ENCODE measurements at regions not wholly inside any gene's neighbourhood (a gene's known extent, or its start where the extent isn't known, plus 50 kb on each side); places are given as distances from the start of the nearest gene placed in this dataset.
"Not testable (repeated sequence)": the region's sequence is repeated elsewhere in the genome, so short reads cannot be mapped to it uniquely, and the experiment has no call there.

- DNase-seq (ENCODE audit: low spot score) = no peak
Measured at GRCh38 chr9:38254756-38255155, 137.7 kb upstream of the ALDH1B1 start.

DNA sequence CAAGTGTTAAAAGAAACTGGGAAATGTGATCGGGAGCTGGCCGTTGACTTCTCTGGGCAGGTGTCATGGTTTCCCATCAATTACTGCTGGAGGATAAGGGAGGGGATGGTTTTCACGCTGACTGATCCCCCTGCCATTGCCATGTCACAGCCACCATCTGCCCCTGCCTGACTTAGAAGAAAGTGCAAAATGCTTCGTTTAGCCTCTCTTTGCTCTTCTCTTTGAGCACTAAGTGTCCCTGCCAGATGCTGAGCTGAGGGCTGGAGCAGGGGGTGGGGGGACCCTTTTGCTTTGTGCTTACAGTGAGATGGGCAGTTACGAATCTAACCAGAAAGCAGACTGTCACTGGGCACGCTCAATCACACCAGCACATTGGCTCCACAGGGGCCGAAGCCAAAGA, 138.4 kb upstream of the ALDH1B1 start:
- DNase-seq (ENCODE audit: low spot score) = no peak

DNA sequence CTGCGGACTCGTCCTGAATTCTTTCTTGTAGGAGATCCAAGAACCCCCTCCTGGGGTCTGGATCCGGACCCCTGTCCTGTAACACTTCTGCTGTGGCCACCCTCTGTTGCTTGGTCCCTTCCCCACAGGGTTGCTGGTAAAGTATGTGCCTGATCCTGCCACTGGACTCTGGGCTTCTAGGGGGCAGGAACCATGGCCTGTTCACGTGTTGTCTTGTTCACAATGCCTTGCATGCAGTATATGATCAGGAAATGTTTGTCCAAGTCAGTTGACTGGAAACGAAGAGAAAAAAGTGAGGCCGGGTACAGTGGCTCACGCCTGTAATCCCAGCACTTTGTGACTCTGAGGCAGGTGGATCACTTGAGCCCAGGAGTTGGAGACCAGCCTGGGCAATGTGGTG, 139.3 kb upstream of the ALDH1B1 start:
- DNase-seq (ENCODE audit: low spot score) = no peak

DNA sequence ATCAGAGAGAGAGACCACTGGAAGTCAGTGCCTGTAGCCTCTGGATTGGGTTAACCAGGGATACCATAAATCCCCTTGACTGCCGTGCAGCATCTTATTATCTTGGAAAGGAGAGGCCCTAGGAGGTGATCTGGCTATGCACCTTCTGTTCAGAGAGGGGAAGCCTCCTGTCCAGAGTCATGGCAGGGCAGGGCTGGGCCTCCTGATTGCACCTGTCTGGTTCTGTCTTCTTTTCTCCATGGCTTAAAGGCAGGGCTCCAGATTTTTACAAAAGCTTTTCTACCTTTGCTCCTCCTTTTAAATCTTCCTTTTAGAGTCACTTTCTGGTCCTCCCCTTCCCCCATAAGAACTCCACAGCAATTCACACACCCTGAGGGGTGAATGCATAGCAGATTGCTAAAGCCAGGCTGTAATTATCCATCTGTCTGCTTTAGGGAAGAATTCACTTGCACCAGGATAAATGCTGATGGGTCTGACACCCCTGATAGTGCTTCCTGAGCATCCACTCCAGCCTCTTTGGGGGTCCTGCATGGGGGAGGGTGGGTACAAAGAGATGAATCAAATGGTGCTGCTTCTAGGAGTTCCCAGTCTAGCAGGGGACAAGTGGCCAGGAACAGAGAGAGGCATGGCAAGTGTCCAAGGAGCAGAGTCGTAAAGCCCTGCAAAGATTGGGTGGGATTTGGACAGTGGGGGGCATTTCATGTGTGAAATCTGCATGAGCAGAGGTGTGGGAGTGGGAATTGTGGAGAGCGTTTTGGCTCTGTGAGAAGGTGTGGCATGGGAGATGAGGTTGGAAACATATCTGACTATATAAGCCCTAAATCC, 141.3 kb upstream of the ALDH1B1 start:
- no peak for DNase-seq (ENCODE audit: low spot score)

DNA sequence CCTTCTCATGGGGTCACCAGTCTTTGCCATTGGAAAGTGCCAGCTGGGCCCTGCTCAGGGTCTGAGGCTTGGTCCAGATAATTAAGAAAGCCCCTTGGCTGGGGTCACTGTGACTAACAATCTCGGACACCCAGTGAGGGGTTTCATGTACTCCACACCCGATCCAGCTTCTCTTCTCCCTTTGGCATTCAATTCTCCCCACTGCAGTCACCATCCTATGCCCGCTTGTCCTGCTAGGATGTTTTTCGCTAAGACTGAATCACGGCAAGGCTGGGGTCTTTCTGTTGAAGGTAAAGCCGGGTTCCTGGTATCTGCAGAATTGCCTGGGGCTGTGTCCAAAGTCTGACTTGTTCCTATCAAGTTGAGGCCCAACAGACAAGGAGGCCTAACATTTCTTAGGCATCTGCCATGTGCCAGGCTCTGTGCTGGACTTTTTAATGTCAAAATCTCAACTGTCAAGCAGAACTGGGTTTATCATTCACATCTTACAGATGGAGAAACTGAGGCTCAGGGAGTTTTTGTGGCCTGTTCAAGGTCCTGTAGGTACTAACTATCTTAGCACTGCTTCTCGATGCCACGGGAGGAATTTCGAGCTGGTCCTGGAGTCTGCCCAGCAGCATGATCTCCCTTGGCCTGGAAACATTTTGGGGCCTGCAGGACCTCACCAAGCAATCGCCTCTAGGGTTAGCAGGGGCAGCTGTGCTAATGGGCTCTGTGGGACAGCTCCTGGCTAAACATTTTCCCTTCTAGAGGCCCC, 142.0 kb upstream of the ALDH1B1 start:
- DNase-seq (ENCODE audit: low spot score) = no peak

GRCh38 chr9:38249587-38250210, 142.8 kb upstream of the ALDH1B1 start:
- no peak for DNase-seq (ENCODE audit: low spot score)

GRCh38 chr9:38249049-38249448, 143.5 kb upstream of the ALDH1B1 start:
- DNase-seq (ENCODE audit: low spot score) = no peak

DNA sequence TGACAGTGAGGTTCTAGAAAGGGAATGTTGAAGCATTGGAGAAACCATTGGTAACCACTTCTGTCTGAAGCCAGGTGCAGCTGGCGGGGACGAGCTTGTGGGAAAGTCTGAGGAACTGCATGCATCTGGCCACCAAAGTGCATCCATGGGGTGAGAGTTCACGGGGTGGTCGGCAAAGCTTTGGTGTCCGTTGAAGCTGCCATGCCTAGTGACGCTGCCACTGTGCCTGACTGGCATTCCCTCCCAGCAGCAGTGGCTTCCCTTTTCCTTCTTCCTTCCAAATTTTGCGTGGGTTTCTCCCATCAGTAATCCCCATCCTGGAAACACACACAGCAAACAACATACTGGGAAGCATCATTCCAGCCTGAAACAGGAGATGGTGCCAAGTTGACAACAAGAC, 145.7 kb upstream of the ALDH1B1 start:
- DNase-seq (ENCODE audit: low spot score) = no peak

GRCh38 chr9:38244971-38245370, 147.5 kb upstream of the ALDH1B1 start:
- DNase-seq (ENCODE audit: low spot score) = no peak

DNA sequence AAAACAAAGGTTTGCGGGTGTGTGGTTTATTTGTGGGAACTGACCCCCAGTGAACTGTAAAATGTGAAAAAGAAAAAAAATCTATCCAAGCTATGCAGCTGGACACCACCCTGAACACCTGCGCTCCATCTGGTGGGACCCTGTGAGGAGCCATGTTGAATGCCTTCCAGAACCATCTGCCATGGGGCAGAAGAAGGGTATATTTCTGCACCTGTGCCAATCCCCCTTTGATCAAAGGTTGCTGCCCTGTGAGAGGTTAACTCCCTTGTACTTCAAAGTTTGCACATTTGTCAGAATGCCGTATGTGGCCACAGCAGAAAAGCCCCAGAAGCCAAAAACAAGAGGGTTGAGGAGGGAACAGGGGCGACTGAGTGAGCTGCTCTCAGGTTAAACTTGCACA, 148.5 kb upstream of the ALDH1B1 start:
- DNase-seq (ENCODE audit: low spot score) = no peak

DNA sequence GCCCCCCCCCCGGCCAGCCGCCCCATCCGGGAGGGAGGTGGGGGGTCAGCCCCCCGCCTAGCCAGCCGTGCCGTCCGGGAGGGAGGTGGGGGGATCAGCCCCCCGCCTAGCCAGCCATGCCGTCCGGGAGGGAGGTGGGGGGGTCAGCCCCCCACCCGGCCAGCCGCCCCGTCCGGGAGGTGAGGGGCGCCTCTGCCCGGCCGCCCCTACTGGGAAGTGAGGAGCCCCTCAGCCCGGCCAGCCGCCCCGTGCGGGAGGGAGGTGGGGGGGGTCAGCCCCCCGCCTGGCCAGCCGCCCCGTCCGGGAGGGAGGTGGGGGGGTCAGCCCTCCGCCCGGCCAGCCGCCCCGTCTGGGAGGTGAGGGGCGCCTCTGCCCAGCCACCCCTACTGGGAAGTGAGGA, 150.4 kb upstream of the ALDH1B1 start:
- not testable (repeated sequence) for DNase-seq (ENCODE audit: low spot score)

DNA sequence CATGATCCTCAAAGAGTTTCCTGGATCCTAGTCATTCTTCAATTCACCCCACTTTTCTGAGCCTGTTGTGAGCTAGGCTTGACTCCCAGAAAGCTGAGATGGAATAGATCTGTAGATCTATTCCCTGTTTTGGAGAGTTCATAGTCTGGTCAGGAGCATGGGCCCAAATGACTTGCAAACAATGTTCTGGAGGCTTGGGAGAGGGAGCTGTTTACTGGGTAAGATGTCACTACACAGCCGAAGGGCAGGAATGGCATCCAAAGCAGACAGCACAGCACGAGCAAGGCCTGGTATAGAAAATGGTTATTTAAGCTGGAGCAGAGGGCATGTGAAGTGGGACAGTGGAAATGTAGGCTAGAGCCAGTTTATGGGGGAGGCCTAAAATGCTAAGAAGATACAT, 152.5 kb upstream of the ALDH1B1 start:
- no peak for DNase-seq (ENCODE audit: low spot score)

GRCh38 chr9:38235244-38235643, 157.3 kb upstream of the ALDH1B1 start:
- no peak for DNase-seq (ENCODE audit: low spot score)

DNA sequence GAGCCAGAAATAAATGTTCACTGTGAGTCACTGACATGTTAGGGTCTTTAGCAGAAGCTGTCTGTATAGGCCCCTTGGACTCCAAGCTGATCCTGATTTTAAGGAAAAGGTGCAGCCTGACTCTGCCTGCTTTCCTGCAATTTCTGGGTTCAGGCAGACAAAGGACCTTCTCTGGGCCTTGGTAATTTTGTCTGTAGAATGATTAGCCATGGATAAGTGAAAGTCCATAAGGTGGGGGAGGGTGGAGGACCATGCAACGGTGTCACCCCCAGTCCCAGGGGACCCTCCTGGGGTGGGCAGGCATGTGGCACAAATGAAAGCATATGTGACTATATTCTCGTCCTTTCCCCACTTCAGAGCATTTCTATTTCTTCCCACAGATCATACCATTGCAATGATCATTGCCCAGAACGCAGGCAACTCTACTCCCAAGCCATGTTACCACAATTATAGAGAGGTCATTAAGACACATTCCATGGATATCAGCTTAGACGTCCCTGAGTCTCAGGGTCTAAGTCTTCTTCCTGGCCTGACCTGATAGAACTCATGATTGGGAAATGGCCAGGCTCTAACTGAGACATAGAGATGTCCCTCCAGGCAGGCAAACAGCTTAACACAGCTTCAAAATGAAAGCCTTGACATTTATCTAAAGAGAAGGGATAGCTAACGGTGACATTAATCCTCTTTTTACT, 157.9 kb upstream of the ALDH1B1 start:
- no peak for DNase-seq (ENCODE audit: low spot score)

DNA sequence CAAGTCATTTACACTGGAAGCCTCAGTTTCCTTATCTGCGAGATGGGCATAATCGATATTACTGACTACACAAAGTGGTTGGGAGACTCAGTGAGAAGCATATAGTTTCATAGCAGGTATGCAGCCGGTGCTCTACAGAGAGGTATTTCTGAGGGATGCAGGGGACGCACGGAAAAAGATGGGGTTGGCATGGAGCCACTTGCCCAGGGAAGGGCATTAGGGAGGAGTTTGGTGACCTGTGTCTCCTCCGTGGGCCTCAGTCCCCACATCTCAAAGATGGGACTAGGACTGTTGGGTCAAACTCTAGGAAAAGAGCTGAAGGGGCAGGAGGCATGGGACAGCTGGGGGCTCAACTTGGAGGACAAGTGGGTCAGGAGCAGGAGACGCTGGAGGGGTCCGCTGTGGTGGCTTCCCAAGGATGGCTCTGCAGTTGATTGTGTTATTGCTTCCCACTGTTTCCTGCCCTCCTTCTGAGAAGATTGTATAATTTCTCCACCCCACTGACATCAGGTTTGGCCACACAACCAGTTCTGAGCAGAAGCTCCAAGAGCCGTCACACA, 158.6 kb upstream of the ALDH1B1 start:
- no peak for DNase-seq (ENCODE audit: low spot score)

DNA sequence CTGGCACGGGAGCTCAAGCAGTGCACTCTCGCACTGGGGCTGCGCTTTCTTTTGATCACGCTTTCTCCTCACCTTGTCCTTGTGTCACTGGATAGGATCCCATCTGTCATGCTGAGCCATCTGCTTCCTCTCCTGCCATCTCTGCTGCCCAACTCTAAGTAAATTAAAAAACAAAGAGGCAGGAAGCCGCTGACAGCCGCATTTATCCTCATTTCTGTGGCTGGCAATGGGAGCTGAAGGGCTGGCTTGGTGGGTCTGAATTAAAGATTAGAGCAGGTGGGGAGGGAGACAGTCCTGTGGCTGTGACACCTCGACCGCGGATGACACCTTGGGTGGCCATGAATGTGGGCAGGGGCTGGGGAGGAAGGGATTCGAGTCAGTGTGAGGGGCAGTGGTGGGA, 159.2 kb upstream of the ALDH1B1 start:
- DNase-seq (ENCODE audit: low spot score) = no peak

- no peak for DNase-seq (ENCODE audit: low spot score)
Measured at GRCh38 chr9:38232895-38233294, 159.6 kb upstream of the ALDH1B1 start.

DNA sequence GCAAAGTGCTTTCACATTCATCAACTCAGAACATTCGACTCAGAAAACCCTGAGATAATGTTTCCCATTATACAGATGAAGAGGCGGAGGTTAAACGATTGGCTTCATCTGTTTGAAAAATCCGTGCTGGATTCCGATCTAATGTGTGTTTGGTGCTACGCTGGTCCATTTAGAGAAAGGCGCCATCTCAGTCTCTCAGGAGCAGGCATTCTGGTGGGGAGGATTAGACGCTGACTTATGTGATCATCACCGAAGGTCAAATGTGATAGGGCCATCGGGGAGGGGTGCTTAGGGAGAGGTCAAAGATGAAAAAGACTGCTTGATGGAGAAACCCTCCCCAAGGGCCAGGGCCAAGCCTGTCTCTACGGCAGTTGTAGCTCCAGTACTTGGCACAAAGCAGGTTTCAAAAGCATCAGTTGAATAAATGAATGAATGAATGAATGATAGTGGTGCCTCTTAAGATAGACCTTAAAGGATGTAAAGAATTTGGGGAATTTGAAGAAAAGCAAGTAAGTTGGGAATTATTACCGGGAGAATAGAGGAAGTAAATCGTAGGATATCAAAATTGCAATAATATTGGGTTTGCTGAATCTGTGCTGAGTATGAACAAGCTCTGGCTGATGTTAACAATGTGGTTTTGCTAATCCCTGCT, 160.6 kb upstream of the SHB start:
- no peak for DNase-seq (ENCODE audit: low spot score)

- DNase-seq (ENCODE audit: low spot score) = no peak
Measured at GRCh38 chr9:38229104-38229500, 160.1 kb upstream of the SHB start.

DNA sequence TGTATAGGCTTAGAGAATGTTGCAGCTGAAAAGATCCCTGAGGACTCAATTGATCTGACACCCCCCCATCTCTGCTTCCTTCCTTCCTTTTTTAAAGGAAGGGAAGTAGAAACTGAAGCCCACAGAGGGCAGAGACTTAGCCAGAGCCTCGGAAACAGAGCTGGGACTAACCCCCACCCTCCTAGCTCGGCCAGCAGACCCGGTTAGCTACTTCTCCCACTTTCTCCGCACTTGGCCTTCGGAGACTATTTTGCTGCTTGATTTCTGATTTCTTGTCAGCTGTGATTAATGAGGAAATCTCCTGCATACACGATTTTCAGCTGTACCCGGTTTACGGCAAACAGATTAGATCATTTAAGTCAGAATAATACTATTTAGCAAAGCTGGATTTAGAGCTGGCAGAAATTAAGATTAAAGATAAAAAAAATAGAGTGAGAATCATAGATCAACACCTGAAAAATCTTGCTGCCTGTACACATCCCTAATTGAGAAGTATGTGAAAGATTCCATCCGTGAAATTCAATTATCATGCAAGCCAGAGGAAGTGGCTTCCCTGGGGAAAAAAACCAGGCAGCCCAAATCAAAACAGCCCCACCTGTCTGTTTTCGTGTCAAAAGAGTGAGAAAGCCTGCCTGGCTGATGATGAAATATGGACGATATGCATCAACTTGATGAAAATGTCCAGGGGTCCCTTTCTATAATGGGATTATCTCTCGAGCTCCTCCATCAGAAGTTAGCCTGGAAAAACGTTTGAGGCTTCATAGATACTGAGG, 159.5 kb upstream of the SHB start:
- no peak for DNase-seq (ENCODE audit: low spot score)

DNA sequence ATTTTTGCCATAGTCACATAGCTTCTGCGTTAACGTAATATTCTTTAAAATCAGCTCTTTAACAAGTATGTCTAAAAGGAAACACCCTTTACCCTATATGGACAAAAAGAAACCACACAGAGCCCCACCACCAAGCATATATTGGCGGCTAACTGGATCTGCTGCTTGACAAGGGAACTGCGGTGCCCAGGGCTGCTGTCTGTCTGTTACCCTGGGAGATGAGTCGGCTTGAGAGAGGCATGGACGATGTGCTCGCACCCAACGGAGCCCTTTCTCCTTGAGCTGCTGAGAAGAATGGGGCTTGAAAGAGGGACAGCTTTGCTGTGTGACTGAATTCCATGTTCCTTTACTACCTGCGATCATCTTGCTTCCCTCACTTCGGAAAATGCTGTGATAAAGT, 158.6 kb upstream of the SHB start:
- DNase-seq (ENCODE audit: low spot score) = no peak

All from hepatic stellate cell (primary cell).